ENCODE measurements at regions not wholly inside any gene's neighbourhood (a gene's known extent, or its start where the extent isn't known, plus 50 kb on each side); places are given as distances from the start of the nearest gene placed in this dataset.

DNA sequence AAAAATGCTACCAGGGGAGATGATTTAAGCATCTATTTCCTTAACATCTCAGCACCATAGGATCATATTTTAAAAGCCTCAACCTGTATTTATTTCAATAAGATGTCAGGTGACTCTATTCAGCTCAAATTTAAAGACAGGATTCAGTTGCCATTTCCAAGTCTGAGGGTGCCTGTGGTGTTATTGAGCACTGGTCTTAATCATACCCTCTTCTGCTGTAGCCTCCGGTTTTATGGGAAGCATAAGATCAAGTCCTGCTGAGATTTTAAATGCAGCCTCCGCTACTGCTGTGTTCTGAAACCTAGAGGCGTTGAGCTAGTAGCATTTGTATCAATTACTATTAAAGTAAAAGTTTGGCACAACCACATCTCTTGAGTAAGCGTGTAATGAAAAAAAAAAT lies 185.7 kb upstream of the NWD2 start:
- POLR2A ChIA-PET, result no interaction called here
- Histone ChIP-seq H3K27me3 (ENCODE audit: control insufficient read depth, insufficient read depth, low read length) (no peaks in the 10 kb centered on the region), H3K4me3 (ENCODE audit: low read depth, low read length) (no peak overlapping the region), H3K36me3 (ENCODE audit: control insufficient read depth, insufficient read depth, low read length) (no peaks in the 10 kb centered on the region)
- DNase-seq (ENCODE audit: low read depth), result no peak
- CTCF ChIA-PET, result no interaction called here
- TF ChIP-seq, protein P1, sequence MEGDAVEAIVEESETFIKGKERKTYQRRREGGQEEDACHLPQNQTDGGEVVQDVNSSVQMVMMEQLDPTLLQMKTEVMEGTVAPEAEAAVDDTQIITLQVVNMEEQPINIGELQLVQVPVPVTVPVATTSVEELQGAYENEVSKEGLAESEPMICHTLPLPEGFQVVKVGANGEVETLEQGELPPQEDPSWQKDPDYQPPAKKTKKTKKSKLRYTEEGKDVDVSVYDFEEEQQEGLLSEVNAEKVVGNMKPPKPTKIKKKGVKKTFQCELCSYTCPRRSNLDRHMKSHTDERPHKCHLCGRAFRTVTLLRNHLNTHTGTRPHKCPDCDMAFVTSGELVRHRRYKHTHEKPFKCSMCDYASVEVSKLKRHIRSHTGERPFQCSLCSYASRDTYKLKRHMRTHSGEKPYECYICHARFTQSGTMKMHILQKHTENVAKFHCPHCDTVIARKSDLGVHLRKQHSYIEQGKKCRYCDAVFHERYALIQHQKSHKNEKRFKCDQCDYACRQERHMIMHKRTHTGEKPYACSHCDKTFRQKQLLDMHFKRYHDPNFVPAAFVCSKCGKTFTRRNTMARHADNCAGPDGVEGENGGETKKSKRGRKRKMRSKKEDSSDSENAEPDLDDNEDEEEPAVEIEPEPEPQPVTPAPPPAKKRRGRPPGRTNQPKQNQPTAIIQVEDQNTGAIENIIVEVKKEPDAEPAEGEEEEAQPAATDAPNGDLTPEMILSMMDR (IDR thresholded peaks at IDR 0.05; ENCODE audit: insufficient read depth, low read depth, low read length), result no peak

DNA sequence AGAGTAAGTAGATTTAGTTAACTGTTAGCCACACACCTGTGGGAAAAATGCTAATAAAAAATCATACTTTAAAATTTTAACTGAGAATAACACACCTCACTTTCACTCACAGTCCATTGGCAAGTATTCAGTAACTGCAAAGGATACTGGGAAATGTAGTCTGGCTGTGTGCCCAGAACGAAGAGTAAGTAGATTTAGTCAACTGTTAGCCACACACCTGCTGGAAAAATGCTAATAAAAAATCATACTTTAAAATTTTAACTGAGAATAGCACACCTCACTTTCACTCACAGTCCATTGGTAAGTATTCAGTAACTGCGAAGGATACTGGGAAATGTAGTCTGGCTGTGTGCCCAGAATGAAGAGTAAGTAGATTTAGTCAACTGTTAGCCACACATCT lies 178.4 kb upstream of the NWD2 start:
- CTCF ChIA-PET, result no interaction called here
- H3K4me3 ChIP-seq (ENCODE audit: low read depth, low read length), result no peak overlapping the region
- no peaks in the 10 kb centered on the region for H3K27me3 ChIP-seq (ENCODE audit: control insufficient read depth, insufficient read depth, low read length)
- no peak for DNase-seq (ENCODE audit: low read depth)
- POLR2A ChIA-PET, result no interaction called here
- TF ChIP-seq, protein P1 (IDR thresholded peaks at IDR 0.05; ENCODE audit: insufficient read depth, low read depth, low read length), result no peak
- H3K36me3 ChIP-seq (ENCODE audit: control insufficient read depth, insufficient read depth, low read length), result no peaks in the 10 kb centered on the region

DNA sequence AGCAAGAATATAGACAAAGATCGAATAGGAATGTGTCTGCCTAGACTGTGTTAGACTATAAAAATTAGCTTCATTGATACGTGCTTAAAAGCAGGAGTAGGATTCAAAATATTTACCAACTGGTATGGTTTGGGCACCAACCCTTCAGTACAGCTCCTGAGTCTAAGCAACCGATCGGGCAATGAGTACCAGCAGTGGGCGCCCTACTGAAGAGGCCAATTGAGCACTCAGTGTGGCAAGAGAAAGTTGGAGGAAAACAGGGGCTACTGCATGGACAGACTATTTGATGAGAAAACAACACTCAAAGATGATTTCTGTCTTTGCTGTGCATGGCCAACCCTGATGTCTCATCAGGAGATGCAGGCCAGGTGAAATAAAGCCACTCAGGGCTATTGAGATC lies 176.0 kb upstream of the NWD2 start:
- H3K4me3 ChIP-seq (ENCODE audit: low read depth, low read length), result no peak overlapping the region
- CTCF ChIA-PET, result no interaction called here
- no peaks in the 10 kb centered on the region for H3K27me3 ChIP-seq (ENCODE audit: control insufficient read depth, insufficient read depth, low read length)
- POLR2A ChIA-PET, result no interaction called here
- no peak for DNase-seq (ENCODE audit: low read depth)
- TF ChIP-seq, protein P1 (IDR thresholded peaks at IDR 0.05; ENCODE audit: insufficient read depth, low read depth, low read length), result no peak
- H3K36me3 ChIP-seq (ENCODE audit: control insufficient read depth, insufficient read depth, low read length), result no peaks in the 10 kb centered on the region

DNA sequence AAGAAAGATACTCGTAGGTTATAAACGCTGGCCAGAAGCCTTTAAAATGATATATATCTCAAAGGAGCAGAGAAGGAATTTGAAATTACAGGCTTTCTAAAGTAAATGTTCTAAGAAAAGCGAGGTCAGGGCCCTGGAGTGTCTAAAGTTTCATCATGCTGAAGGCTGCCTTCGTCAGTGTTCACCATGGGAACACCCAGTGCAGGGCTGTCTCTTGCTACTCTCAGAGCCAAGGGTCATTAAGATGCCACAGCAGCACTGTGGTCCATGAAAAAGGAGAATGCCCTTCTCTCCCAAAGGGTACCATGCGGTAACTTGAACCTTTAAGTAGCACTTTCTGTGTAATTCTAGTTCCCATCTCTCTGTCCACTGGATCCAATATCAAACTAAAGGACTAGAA lies 174.5 kb upstream of the NWD2 start:
- Histone ChIP-seq H3K27me3 (ENCODE audit: control insufficient read depth, insufficient read depth, low read length) (no peaks in the 10 kb centered on the region), H3K36me3 (ENCODE audit: control insufficient read depth, insufficient read depth, low read length) (no peaks in the 10 kb centered on the region), H3K4me3 (ENCODE audit: low read depth, low read length) (no peak overlapping the region)
- TF ChIP-seq, protein P1 (IDR thresholded peaks at IDR 0.05; ENCODE audit: insufficient read depth, low read depth, low read length), result no peak
- DNase-seq (ENCODE audit: low read depth), result no peak
- ChIA-PET CTCF (no interaction called here), POLR2A (no interaction called here)

DNA sequence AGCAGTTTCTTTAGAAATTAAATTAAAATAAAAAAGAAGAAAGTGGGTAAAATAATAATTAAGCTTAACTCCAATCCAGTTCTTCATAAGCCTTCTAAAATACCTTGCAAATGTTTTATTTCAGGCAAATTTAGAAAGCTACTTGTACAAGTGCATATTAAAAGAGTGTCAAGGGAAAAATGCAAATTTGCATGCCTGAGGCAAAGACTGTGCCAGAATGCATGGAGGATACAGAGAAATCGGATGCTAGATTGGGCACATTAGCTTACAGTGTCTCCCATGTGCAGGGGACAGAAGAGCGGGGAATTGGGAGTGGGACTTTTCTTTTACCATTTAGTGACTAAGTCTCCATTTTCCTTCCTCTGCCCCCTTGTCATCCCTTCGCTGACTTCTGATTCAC lies 173.0 kb upstream of the NWD2 start:
- no peaks in the 10 kb centered on the region for H3K27me3 ChIP-seq (ENCODE audit: control insufficient read depth, insufficient read depth, low read length)
- no peaks in the 10 kb centered on the region for H3K36me3 ChIP-seq (ENCODE audit: control insufficient read depth, insufficient read depth, low read length)
- H3K4me3 ChIP-seq (ENCODE audit: low read depth, low read length), result no peak overlapping the region
- POLR2A ChIA-PET, result no interaction called here
- CTCF ChIA-PET, result no interaction called here
- TF ChIP-seq, protein P1 (IDR thresholded peaks at IDR 0.05; ENCODE audit: insufficient read depth, low read depth, low read length), result no peak
- no peak for DNase-seq (ENCODE audit: low read depth)

All from BJ (cell line).